ENCODE measurements at regions not wholly inside any gene's neighbourhood (a gene's known extent, or its start where the extent isn't known, plus 50 kb on each side); places are given as distances from the start of the nearest gene placed in this dataset.

GRCh38 chr12:78778339-78778738 is 86.2 kb upstream of the SYT1 start:
- H3K36me3 Mint-ChIP-seq, result no peaks in the 10 kb centered on the region
- no peaks in the 10 kb centered on the region for H3K4me1 ChIP-seq (ENCODE audit: insufficient read depth, low read length)
- no peaks in the 10 kb centered on the region for H3K9me3 ChIP-seq (ENCODE audit: low read length)
- POLR2A ChIA-PET, result no interaction called here
- no peak overlapping the region for H3K4me3 ChIP-seq (ENCODE audit: low read length)
- H3K27me3 Mint-ChIP-seq, result no peaks in the 10 kb centered on the region
- no peaks in the 10 kb centered on the region for H3K36me3 ChIP-seq (ENCODE audit: insufficient read depth, low read length)
- CTCF ChIA-PET, result no interaction called here
- no peaks in the 10 kb centered on the region for H3K27me3 ChIP-seq (ENCODE audit: insufficient read depth, low read length, poor library complexity, severe bottlenecking)
- no peak overlapping the region for H3K4me3 Mint-ChIP-seq
- peaks cover 2 to 22% (median 7%) of the 10 kb centered on the region in 5 donors for H3K9me3 Mint-ChIP-seq
- H3K4me1 Mint-ChIP-seq, result no peaks in the 10 kb centered on the region
- no peak overlapping the region for H3K27ac ChIP-seq (ENCODE audit: low read depth, low read length)
- no peak for DNase-seq
- no peak overlapping the region for H3K27ac Mint-ChIP-seq

- Histone ChIP-seq H3K27me3 (ENCODE audit: insufficient read depth, low read length, poor library complexity, severe bottlenecking) (no peaks in the 10 kb centered on the region), H3K9me3 (ENCODE audit: low read length) (no peaks in the 10 kb centered on the region)
Observed at GRCh38 chr12:78787576-78787975, 77.0 kb upstream of the SYT1 start.

GRCh38 chr12:78790148-78790547 is 74.4 kb upstream of the SYT1 start:
- no peak overlapping the region for H3K27ac Mint-ChIP-seq
- H3K36me3 ChIP-seq (ENCODE audit: insufficient read depth, low read length), result no peaks in the 10 kb centered on the region
- no peaks in the 10 kb centered on the region for H3K27me3 ChIP-seq (ENCODE audit: insufficient read depth, low read length, poor library complexity, severe bottlenecking)
- POLR2A ChIA-PET, result no interaction called here
- no peak for DNase-seq
- no peaks in the 10 kb centered on the region for H3K36me3 Mint-ChIP-seq
- H3K4me1 Mint-ChIP-seq, result no peaks in the 10 kb centered on the region
- H3K9me3 Mint-ChIP-seq, result peaks cover 4 to 30% (median 13%) of the 10 kb centered on the region in 5 donors
- CTCF ChIA-PET, result no interaction called here
- H3K27ac ChIP-seq (ENCODE audit: low read depth, low read length), result no peak overlapping the region
- H3K4me3 Mint-ChIP-seq, result no peak overlapping the region
- H3K27me3 Mint-ChIP-seq, result no peaks in the 10 kb centered on the region
- H3K9me3 ChIP-seq (ENCODE audit: low read length), result no peaks in the 10 kb centered on the region
- no peaks in the 10 kb centered on the region for H3K4me1 ChIP-seq (ENCODE audit: insufficient read depth, low read length)
- H3K4me3 ChIP-seq (ENCODE audit: low read length), result no peak overlapping the region

More at GRCh38 chr12:78787576-78787975, 77.0 kb upstream of the SYT1 start:
- Mint-ChIP-seq H3K4me3 (no peak overlapping the region), H3K27ac (no peak overlapping the region), H3K9me3 (peaks cover 5 to 26% (median 8%) of the 10 kb centered on the region in 5 donors), H3K36me3 (no peaks in the 10 kb centered on the region), H3K4me1 (no peaks in the 10 kb centered on the region), H3K27me3 (no peaks in the 10 kb centered on the region)
- H3K4me1 ChIP-seq (ENCODE audit: insufficient read depth, low read length), result no peaks in the 10 kb centered on the region
- ChIA-PET CTCF (no interaction called here), POLR2A (no interaction called here)
- no peak overlapping the region for H3K4me3 ChIP-seq (ENCODE audit: low read length)
- no peak for DNase-seq
- H3K27ac ChIP-seq (ENCODE audit: low read depth, low read length), result no peak overlapping the region
- H3K36me3 ChIP-seq (ENCODE audit: insufficient read depth, low read length), result no peaks in the 10 kb centered on the region

- Mint-ChIP-seq H3K9me3 (peaks cover 7 to 29% (median 14%) of the 10 kb centered on the region in 5 donors), H3K36me3 (no peaks in the 10 kb centered on the region), H3K4me1 (no peaks in the 10 kb centered on the region), H3K27me3 (no peaks in the 10 kb centered on the region), H3K27ac (no peak overlapping the region), H3K4me3 (no peak overlapping the region)
- H3K9me3 ChIP-seq (ENCODE audit: low read length), result no peaks in the 10 kb centered on the region
- DNase-seq, result no peak
- no peaks in the 10 kb centered on the region for H3K36me3 ChIP-seq (ENCODE audit: insufficient read depth, low read length)
- H3K27me3 ChIP-seq (ENCODE audit: insufficient read depth, low read length, poor library complexity, severe bottlenecking), result no peaks in the 10 kb centered on the region
- H3K27ac ChIP-seq (ENCODE audit: low read depth, low read length), result no peak overlapping the region
- CTCF ChIA-PET, result no interaction called here
- no peak overlapping the region for H3K4me3 ChIP-seq (ENCODE audit: low read length)
- POLR2A ChIA-PET, result no interaction called here
- H3K4me1 ChIP-seq (ENCODE audit: insufficient read depth, low read length), result no peaks in the 10 kb centered on the region
Observed at GRCh38 chr12:78792052-78792698, 72.4 kb upstream of the SYT1 start.

- H3K36me3 Mint-ChIP-seq, result no peaks in the 10 kb centered on the region
- ChIA-PET CTCF (no interaction called here), POLR2A (no interaction called here)
- no peak overlapping the region for H3K27ac Mint-ChIP-seq
- H3K9me3 ChIP-seq (ENCODE audit: low read length), result no peaks in the 10 kb centered on the region
- H3K27me3 Mint-ChIP-seq, result no peaks in the 10 kb centered on the region
- peaks cover 7 to 26% (median 14%) of the 10 kb centered on the region in 5 donors for H3K9me3 Mint-ChIP-seq
- no peak overlapping the region for H3K4me3 Mint-ChIP-seq
- H3K27ac ChIP-seq (ENCODE audit: low read depth, low read length), result no peak overlapping the region
- no peak overlapping the region for H3K4me3 ChIP-seq (ENCODE audit: low read length)
- H3K36me3 ChIP-seq (ENCODE audit: insufficient read depth, low read length), result no peaks in the 10 kb centered on the region
- DNase-seq, result no peak
- H3K4me1 Mint-ChIP-seq, result no peaks in the 10 kb centered on the region
- no peaks in the 10 kb centered on the region for H3K27me3 ChIP-seq (ENCODE audit: insufficient read depth, low read length, poor library complexity, severe bottlenecking)
- H3K4me1 ChIP-seq (ENCODE audit: insufficient read depth, low read length), result no peaks in the 10 kb centered on the region
Observed at GRCh38 chr12:78793491-78793890, 71.1 kb upstream of the SYT1 start.

- Mint-ChIP-seq H3K27ac (no peak overlapping the region), H3K4me3 (no peak overlapping the region), H3K9me3 (peaks cover 7 to 26% (median 14%) of the 10 kb centered on the region in 5 donors), H3K36me3 (no peaks in the 10 kb centered on the region), H3K4me1 (no peaks in the 10 kb centered on the region), H3K27me3 (no peaks in the 10 kb centered on the region)
- H3K9me3 ChIP-seq (ENCODE audit: low read length), result no peaks in the 10 kb centered on the region
- H3K27me3 ChIP-seq (ENCODE audit: insufficient read depth, low read length, poor library complexity, severe bottlenecking), result no peaks in the 10 kb centered on the region
- H3K27ac ChIP-seq (ENCODE audit: low read depth, low read length), result no peak overlapping the region
- ChIA-PET CTCF (no interaction called here), POLR2A (no interaction called here)
- H3K4me1 ChIP-seq (ENCODE audit: insufficient read depth, low read length), result no peaks in the 10 kb centered on the region
- no peaks in the 10 kb centered on the region for H3K36me3 ChIP-seq (ENCODE audit: insufficient read depth, low read length)
- DNase-seq, result no peak
- H3K4me3 ChIP-seq (ENCODE audit: low read length), result no peak overlapping the region
Observed at GRCh38 chr12:78793982-78794381, 70.6 kb upstream of the SYT1 start.

GRCh38 chr12:78795934-78796445 is 68.6 kb upstream of the SYT1 start:
- Histone ChIP-seq H3K4me3 (ENCODE audit: low read length) (no peak overlapping the region), H3K27ac (ENCODE audit: low read depth, low read length) (no peak overlapping the region), H3K4me1 (ENCODE audit: insufficient read depth, low read length) (no peaks in the 10 kb centered on the region), H3K36me3 (ENCODE audit: insufficient read depth, low read length) (no peaks in the 10 kb centered on the region), H3K27me3 (ENCODE audit: insufficient read depth, low read length, poor library complexity, severe bottlenecking) (no peaks in the 10 kb centered on the region), H3K9me3 (ENCODE audit: low read length) (no peaks in the 10 kb centered on the region)
- Mint-ChIP-seq H3K4me3 (no peak overlapping the region), H3K36me3 (no peaks in the 10 kb centered on the region), H3K9me3 (peaks cover 5 to 22% (median 11%) of the 10 kb centered on the region in 5 donors), H3K4me1 (no peaks in the 10 kb centered on the region), H3K27me3 (no peaks in the 10 kb centered on the region), H3K27ac (no peak overlapping the region)
- ChIA-PET POLR2A (no interaction called here), CTCF (no interaction called here)
- no peak for DNase-seq

- H3K27ac ChIP-seq (ENCODE audit: low read depth, low read length), result no peak overlapping the region
- no peak overlapping the region for H3K4me3 ChIP-seq (ENCODE audit: low read length)
- Mint-ChIP-seq H3K4me1 (no peaks in the 10 kb centered on the region), H3K27ac (no peak overlapping the region), H3K4me3 (no peak overlapping the region), H3K9me3 (peaks cover 5 to 22% (median 11%) of the 10 kb centered on the region in 5 donors), H3K36me3 (no peaks in the 10 kb centered on the region), H3K27me3 (no peaks in the 10 kb centered on the region)
- no peak for DNase-seq
- no peaks in the 10 kb centered on the region for H3K9me3 ChIP-seq (ENCODE audit: low read length)
- H3K4me1 ChIP-seq (ENCODE audit: insufficient read depth, low read length), result no peaks in the 10 kb centered on the region
- H3K36me3 ChIP-seq (ENCODE audit: insufficient read depth, low read length), result no peaks in the 10 kb centered on the region
- CTCF ChIA-PET, result no interaction called here
- H3K27me3 ChIP-seq (ENCODE audit: insufficient read depth, low read length, poor library complexity, severe bottlenecking), result no peaks in the 10 kb centered on the region
- POLR2A ChIA-PET, result no interaction called here
Observed at GRCh38 chr12:78797196-78797931, 67.2 kb upstream of the SYT1 start.

Data from CD8-positive, alpha-beta memory T cell (primary cell).